Stimulated activated CD4-positive, alpha-beta T cell treated with anti-CD3 and anti-CD28 coated beads, Interleukin-1b, Interleukin-23, amount 100 ng/mL, for 4 hours (primary cell): ENCODE measurements at regions not wholly inside any gene's neighbourhood (a gene's known extent, or its start where the extent isn't known, plus 50 kb on each side); places are given as distances from the start of the nearest gene placed in this dataset.
"Not testable (repeated sequence)": the region's sequence is repeated elsewhere in the genome, so short reads cannot be mapped to it uniquely, and the experiment has no call there.

Source experiments
- DNase-seq, 2 donors: peaks; one replicate each; pipeline ENCODE4 v3.0.0-alpha.2; 2020; ENCODE audit warnings: low read depth in 2 of 2

- no peak for DNase-seq
Observed at GRCh38 chr12:127829281-127830064, 437.5 kb upstream of the TMEM132C start.

- no peak for DNase-seq
Observed at GRCh38 chr12:127830065-127830460, 436.9 kb upstream of the TMEM132C start.

GRCh38 chr12:127830730-127831129, 436.2 kb upstream of the TMEM132C start:
- DNase-seq: no peak

GRCh38 chr12:127832172-127832571, 434.8 kb upstream of the TMEM132C start:
- DNase-seq: no peak

- not testable (repeated sequence) for DNase-seq
Observed at GRCh38 chr12:127836802-127837201, 430.2 kb upstream of the TMEM132C start.

- no peak for DNase-seq
Observed at GRCh38 chr12:127857661-127858060, 409.3 kb upstream of the TMEM132C start.

- DNase-seq: no peak
Observed at GRCh38 chr12:127860536-127860935, 406.4 kb upstream of the TMEM132C start.

- DNase-seq: no peak
Observed at GRCh38 chr12:127861406-127861805, 405.6 kb upstream of the TMEM132C start.

- DNase-seq: no peak
Observed at GRCh38 chr12:127873306-127873705, 393.7 kb upstream of the TMEM132C start.

- DNase-seq: no peak
Observed at GRCh38 chr12:127881371-127882140, 385.4 kb upstream of the TMEM132C start.

- DNase-seq: no peak
Observed at GRCh38 chr12:127883013-127883412, 384.0 kb upstream of the TMEM132C start.

GRCh38 chr12:127885954-127886750, 380.8 kb upstream of the TMEM132C start:
- no peak for DNase-seq

- DNase-seq: no peak
Observed at GRCh38 chr12:127886827-127887226, 380.1 kb upstream of the TMEM132C start.

- no peak for DNase-seq
Observed at GRCh38 chr12:127888943-127889719, 377.8 kb upstream of the TMEM132C start.

GRCh38 chr12:127893895-127894609, 372.9 kb upstream of the TMEM132C start:
- DNase-seq: no peak

GRCh38 chr12:127896661-127897060, 370.3 kb upstream of the TMEM132C start:
- no peak for DNase-seq

GRCh38 chr12:127898616-127899015, 368.4 kb upstream of the TMEM132C start:
- DNase-seq: no peak

- no peak for DNase-seq
Observed at GRCh38 chr12:127899971-127900370, 367.0 kb upstream of the TMEM132C start.

- no peak for DNase-seq
Observed at GRCh38 chr12:127900386-127900785, 366.6 kb upstream of the TMEM132C start.

- no peak for DNase-seq
Observed at GRCh38 chr12:127903146-127903545, 363.8 kb upstream of the TMEM132C start.

GRCh38 chr12:127909041-127909440, 357.9 kb upstream of the TMEM132C start:
- no peak for DNase-seq
